Stimulated activated naive CD4-positive, alpha-beta T cell treated with Interleukin-2 at 50 U/mL for 16 hours (primary cell): ENCODE measurements at regions not wholly inside any gene's neighbourhood (a gene's known extent, or its start where the extent isn't known, plus 50 kb on each side); places are given as distances from the start of the nearest gene placed in this dataset.

ENCODE experiments used
- DNase-seq: peaks from one replicate; lab custom pipeline; 2025; lab: John Stamatoyannopoulos, UW

DNA sequence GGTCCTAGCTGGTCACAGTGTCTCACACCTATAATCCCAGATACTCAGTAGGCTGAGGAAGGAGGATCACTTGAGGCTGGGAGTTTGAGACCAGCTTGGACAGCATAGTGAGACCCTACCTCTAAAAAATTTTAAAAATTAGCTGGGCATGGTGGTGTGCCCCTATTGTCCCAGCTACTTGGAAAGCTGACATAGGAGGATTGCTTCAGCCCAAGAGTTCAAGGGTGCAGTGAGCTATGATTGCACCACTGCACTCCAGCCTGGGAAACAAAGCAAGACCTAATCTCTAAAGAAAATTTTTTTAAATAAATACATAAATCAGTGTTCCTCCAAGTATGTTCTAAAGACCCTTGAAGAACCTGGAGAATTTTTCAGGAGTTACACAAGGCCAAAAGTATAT lies 50.6 kb upstream of the GNAO1 start:
- DNase-seq = no peak

DNA sequence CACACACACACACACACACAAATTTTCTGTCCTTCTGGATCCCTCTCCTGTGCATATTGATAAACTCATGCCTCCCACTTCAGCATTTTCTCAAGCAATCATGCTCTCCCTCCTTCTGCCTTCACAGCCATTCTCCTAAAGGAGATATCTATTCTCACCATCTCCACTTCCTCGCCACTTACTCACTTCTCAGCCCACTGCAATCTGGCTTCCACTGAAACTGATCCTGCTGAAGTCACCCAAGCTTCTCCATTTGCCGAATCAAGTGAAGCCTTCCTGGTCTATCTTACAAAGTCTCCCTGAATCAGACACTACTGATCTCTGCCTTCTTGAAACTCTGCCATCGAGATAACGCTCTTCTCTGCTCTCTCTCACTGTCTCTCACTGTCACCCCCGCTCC lies 54.0 kb upstream of the GNAO1 start:
- no peak for DNase-seq

DNA sequence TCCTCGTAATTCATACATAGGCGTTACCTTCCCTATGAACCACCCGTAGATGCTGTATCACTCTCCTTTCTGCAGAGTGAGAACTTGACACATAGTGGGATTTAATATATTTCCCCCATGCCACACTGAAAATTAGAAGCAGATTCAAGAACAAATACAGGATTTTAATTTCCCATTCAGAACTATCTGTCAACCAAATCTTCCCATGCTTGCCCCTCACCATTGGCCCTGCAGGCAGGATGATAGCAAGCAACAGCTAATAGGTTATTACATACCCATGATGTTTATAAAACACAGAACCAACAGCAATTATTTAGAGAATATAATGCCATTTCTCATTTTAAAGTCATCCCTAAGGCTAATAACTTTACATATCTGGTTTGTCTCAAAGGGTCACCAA lies 55.0 kb upstream of the GNAO1 start:
- DNase-seq = no peak

DNA sequence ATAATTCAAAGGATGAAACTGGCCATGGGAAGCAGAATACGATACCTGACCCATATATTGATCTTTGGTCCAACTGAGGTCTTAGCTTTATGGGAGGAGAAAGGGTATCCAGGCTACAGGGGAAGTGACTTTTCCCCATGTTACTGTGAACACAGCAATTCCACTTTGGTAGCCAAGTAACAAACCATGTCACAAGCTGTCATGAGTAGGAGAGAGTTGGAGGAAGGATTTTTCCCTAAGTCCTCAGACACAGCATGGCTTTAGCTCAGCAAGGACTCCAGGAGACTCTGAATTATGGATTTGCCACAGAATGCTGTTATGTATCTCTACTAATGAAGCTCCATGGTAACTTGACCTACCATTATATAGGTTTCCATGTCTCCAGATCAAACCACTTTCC lies 56.5 kb upstream of the GNAO1 start:
- no peak for DNase-seq

DNA sequence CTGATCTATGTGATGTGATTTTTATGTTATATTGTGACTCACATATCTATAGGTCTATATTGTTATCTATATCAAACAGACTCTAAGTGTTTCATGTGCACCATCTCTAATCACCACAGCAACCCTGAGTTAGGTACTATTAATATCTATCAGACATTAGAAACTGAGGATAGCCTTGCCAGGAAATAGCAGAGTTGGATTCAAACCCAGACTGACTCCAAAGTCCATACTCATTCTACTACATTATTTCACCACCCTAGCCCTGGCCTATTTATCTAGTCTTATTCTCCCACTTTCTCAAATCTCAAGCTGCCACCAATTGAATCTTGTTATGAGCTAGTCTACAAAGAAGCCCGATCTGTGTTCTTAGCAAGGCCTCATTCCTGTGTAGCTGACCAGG lies 65.4 kb upstream of the GNAO1 start:
- no peak for DNase-seq

DNA sequence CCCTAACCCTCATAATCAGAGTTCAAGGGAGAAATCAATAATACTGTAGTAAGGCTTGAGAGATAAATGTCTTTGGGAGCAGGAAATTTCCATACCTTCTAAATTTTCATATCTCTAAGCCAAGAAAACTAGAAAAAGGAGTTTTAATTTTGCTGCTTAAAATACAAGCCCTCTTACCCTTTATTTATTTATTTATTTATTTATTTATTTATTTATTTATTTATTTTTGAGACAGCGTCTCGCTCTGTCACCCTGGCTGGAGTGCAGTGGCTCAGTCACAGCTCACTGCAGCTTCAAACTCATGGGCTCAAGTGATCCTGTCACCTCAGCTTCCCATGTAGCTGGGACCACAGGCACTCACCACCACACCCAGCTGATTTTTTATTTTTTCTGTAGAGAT lies 69.0 kb upstream of the GNAO1 start:
- DNase-seq = no peak

DNA sequence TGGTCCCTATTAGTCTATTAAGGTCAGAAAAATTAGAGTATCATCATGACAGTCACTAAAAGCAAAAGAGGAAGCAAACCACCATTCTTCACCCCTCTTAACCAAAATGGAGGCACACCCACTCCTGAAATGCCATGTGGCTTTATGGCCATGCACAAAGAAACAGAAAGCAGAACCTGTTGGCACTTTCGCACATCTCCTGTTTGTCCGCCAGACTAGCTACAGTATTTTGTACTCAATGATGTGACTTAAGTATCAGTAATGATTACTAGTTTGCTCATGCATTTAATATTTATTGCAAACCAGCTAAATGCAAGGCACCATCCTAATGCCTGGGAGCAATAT lies 70.2 kb upstream of the GNAO1 start:
- DNase-seq = no peak

DNA sequence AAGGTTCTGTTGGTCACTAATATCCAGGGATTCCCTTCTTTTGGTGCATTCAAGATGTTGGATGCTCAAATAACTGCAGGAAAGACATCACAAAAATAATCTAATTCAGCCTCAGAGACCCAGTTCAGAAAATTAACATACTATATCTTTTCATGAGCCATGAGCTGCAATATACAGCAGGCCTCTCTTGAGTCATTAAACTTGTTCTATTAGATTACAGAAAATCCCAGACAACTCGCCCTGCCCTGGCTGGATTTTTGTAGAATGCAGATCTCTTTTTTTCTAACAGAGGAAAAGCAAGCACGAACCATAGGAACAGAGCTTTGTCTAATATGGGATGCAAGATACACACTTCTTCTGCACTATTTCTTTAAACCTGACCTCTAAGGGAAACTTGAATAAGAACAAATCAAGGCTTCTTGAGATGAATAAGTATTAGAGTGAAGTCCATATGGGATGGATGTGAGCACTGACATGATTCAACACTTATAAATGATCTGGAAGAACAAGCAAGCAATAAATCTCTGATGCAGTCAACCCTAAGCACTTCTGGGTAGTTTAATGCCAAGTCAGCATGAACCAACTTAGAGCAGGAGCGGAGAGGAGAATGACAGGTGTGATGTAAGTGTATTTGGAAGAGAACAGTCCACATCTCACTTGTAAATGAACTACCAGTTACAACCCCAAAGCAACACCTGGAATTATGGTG lies 70.7 kb upstream of the GNAO1 start:
- DNase-seq = no peak

DNA sequence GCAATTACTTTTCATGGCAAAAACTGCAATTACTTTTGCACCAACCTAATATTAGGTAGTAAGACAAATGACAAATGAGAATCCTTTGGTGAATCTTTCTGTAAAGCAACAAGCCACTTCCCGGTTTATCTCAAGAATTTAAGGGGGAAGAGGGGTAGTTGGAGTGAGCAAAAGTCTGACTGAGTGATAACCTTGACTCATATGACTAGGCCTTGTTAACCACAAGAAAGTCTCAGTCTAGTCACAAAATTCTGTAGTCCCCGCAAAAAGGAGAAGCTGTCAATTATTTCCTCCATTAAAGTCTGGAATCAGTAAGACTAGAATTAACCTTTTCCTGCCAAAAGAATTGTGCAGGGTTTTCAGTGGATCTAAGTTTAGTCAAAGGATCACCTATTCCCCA lies 72.2 kb upstream of the GNAO1 start:
- DNase-seq = no peak

DNA sequence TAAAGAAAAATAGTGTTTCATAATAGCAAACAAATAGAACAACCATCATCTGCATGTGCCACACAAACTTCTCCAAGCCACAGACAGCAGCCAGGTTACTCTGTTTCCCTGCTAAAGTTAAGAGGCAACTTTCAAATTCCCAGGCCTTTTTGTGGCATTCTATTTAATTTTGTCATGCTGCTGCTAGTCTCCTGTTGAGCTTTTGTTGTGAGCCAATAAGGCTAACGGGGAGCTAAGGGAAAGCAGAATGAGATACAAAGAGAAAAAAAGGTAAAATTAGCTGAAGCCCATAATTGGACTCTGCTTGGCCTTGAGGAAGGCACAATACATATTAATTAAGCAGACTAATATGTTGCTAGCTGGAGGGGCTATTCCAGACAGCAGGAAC lies 74.7 kb upstream of the GNAO1 start:
- no peak for DNase-seq

DNA sequence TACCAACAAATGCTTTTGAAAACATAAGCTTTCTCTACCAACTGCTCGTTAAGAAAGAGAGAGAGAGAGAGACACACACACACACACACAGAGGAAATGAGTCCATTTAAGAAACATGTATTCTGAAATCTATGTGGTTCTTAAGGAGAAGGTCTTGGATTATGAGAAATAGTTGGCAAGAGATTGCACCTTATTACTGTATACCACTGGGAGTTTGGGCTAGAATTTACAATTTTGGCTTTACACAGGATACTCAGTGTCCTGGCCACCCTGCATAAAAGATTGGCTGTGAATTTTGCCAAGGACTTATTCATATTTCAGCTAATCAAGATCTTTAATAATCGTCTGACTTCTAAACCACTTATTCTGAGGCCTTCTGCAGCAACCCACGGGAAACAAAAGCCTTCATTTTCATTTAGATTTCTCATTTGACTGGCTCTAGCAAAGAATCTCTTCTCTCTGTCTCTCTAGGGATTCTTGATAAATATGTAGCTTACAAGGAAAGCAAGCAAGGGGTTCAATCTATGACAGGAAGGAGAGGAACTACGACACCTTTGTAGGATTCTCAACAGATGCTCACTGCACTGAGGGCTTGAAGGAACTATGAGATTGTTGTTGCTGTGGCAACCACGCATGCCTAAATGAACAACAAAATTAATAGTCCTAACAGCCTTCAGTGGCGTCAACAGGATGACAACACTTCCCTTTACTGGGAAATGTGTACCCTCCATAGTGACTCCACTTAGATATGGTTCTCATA lies 75.3 kb upstream of the GNAO1 start:
- no peak for DNase-seq

DNA sequence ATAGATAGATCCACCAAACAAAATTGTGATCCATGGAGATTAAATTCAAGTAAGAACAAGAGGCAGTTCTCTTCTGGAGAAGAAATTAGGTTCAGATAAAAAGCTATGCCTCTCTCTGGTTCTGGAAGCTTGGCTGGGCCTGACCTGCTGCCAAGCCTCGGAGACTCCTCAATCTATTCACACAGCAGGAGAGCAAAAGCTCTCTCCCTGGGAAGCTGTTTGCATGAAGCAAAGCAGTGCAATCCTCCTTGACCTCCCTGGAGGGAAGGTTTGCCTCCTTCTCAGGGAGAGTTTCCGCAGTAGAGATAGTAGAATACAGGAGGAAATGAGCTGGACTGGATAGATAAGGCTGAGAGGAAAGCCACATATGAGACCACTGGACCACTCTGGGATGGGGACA lies 78.1 kb upstream of the GNAO1 start:
- no peak for DNase-seq

DNA sequence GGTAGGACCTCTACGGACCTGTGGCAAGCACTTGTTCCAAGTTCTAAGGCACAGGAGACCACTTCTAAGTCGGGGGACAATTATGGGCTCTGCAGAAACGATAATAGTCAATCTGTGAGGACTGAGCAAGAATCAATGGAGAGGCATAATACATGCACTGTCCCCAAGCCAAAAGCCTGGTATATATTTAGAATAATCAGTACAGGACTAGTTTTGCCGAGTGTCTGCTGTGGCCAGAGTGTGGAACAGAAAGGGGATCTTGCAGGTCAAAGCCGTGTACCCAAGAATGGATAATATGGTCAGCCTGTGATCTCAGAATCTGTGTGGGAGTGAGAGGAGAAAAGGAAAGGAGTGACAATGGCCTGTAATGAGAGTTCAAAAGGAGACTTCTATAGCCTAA lies 80.2 kb upstream of the GNAO1 start:
- DNase-seq = no peak

DNA sequence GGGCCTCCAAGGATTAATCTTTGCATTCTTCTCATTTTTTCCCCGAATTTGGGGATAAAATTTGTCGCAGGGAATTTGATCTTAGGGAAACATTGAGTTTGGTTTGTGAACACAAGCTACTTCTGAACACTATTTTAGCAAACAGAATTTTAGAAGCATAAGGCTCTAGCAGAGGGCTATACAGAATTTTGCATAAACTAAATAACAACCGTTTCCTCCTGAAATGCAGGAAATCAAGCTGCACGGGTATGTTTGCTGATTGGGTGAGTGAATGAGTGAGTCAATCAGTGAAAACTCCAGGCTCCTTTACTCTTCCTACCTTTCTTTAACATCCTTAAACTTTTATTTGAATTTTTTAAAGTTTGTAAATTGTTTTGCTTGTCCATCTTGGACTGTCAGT lies 81.3 kb upstream of the GNAO1 start:
- no peak for DNase-seq

DNA sequence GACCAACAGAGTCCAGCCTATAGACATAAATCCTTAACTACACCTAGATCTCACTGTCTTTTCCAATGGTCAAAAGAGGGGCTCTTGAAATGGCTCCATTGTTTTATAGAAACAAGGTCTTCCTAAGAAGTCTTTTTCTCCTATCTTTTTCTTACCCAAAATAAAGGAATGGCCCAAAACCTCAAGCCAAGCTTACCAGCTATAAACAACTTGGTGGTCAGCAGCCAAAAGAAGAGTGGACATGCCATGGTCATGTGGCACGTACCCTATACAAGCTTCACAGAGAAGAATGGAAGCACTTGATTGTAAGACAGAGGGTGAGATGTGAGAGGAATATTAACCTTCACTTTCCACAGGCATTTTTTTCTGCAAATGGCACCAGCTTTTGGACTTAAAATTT lies 82.1 kb upstream of the GNAO1 start:
- DNase-seq = no peak

DNA sequence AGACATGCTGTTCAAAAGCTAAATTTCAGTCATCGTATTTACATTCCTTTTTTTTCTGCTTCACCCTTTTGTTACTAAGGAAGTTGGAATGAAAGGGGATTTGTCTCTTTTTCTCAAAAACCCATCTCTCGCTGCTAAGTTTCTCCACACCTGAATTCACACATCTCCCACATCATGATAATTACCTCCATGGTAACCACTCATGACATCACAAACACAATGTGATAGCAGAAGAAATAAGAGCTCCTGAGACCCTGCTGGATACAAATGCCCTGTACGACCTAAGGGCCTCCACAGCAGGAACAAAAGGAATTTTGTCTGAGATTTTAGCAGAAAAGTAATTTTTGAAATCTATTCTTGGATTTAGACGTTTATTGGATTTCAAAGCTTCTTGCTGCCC lies 82.6 kb upstream of the GNAO1 start:
- no peak for DNase-seq

DNA sequence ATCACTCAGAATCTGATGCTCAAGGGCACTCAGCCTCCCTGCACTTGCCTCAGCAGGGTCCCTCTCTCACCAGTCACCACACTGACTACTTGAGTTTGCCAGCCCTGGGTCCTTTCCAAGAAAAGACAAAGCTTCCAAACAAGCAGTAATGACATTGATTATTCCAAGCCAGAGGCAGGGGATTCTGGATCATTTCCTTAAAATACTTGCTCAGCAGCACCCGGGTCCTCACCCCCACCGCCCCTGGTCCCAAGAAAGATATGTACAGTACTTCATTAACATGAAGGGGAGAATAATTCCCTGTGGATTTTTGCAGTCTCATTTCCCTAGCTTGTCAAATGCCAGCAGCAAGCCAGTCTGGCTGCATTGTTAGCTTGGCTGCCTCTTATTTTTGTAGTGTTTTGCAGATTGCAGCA lies 83.2 kb upstream of the GNAO1 start:
- DNase-seq = no peak

DNA sequence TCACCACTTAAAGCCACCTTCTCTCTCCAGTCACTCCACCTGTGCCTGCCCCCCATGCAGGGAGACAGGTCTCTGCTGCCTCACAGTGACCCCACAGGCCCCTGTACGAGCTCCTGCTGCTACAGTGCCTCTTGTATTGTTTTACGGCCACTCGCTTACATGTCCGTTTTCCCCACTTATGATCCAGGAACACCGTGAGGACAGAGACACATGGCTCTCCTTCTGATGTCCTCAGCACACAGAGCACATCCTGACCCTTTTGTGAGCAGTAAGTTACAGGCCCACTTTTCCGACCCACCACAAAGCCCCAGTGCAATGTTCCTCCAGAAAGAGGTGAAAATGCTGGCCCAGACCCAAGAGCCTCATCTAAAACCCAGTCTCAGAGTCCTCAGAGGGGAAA lies 84.8 kb upstream of the GNAO1 start:
- DNase-seq = no peak

DNA sequence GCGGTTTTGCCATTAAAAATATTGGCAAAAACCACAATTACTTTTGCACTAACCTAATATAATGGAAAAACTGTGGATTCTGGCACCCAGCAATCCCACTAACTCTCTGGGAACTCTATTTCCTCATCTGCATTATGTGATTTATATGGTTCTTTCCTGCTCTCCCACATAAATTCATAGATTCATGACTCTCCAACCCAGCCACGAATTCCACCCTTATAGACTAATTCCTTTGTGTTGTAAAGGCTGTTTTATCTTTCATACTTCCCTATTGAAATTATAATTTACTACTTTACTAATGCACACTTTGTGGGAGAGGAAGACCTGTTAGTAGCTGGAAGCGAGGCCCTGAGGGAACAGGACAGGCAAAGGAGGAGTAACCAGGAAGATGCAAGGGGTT lies 88.4 kb upstream of the GNAO1 start:
- DNase-seq = no peak

DNA sequence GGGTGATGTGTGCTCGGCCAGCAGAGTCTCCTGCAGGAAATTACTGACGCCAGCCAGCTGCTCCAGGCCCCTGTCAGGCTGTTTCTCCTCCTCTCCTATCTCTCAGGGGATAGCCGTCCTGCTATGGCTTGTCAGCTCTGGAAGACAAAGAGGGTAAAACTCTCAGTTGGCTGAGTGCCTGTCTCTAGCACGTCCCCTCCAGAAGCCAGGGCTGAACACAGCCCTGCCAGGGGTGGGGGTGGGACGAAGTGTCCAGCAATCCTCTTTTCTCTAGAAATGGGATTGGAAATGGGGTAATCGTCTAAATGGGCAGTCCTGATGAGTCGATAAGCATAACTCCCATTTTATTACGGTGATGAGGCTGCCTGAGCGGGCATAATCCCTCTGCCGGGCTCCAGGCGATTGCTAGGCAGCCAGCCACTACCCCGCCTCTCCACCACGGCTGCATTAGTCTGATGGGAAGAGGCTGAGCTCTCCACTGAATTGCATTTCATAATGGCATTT lies 89.1 kb upstream of the GNAO1 start:
- DNase-seq = no peak

DNA sequence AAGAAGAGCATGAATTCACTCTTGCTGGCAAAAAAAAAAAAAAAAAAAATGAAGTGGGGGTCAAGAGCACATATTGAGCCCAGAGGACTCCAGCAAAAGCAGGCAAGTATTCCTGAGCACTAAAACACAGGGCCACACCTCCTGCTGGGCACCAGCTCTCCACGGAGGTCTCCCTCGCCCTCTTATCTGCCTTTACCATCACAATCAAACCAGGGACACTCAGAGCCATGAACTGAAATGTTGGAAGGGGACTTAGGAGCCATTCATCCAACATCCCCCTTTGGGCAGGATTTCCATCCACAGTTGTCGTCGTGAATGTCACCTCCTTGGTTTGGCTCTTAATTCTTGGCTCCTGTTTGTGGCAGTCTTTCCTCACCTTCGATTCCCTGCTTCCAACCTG lies 89.8 kb upstream of the GNAO1 start:
- DNase-seq = no peak

DNA sequence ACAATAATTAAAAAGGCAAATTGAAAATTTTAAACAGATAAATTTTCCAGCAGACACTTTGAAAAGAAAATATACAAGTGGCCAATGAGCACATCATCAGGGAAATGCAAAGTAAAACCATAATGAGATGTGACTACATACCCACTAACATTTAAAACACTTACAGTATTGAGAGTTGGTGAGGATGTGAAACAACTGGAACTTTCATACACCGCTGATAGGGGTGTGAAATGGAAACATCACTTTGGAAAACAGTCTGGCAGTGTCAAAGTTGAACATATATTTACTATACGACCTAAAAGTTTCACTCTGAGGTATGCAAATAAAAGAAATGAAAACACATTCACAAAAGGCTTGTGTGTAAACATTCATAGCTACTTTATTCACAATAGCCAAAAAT lies 94.0 kb upstream of the GNAO1 start:
- DNase-seq = no peak

DNA sequence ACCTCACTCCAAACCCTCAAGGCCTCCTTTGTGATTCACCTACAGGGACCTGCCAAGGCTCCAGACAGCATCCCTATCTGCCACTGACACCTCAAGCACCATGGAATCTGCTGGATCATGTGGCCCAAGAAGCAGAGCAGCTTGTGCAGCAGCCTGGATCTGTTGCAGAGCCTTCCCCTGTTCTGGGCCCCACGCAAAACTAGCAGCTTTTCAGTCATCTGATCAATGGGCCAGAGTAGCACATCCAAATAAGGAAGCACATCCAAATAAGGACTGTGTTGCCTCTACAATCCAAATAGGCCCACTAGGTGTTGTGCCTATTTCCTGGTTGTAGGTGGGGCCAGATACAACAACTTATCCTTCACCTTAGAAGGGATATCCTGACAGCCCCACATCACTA lies 97.1 kb upstream of the GNAO1 start:
- DNase-seq = no peak

DNA sequence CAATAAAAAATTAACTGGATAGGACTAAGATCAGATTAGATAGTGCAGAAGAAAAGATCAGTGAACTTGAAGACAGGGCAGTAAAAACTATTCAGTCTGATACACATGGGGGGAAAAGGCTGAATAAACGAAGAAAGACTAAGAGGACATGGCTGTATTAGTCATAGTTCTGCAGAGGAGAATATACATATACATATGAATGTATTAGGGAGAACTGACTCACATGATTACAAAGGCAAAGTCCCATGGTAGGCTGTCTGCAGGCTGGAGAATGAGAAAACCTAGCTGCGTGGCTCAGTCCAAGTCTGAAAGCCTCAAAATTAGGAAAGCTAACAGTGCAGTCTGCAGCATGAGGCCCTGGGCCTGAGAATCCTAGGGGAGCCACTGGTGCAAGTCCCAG lies 98.2 kb upstream of the GNAO1 start:
- DNase-seq = no peak
